H9 (cell line): ENCODE measurements at regions not wholly inside any gene's neighbourhood (a gene's known extent, or its start where the extent isn't known, plus 50 kb on each side); places are given as distances from the start of the nearest gene placed in this dataset.

Source experiments
- DNase-seq: peaks from one replicate; pipeline ENCODE4 v3.0.0-alpha.2; 2017
- H2AFZ ChIP-seq: one replicate; pipeline ENCODE4 v1.6.1; 2013; ENCODE audit warnings: mild to moderate bottlenecking, low read length, control low read depth, moderate library complexity
- H2AK5ac ChIP-seq: 2 replicates; pipeline ENCODE4 v1.6.1; 2013; ENCODE audit warnings: low read length, control low read depth, mixed read lengths; ENCODE audit not compliant: insufficient read length
- H2BK120ac ChIP-seq: one replicate; pipeline ENCODE4 v1.6.1; 2013; ENCODE audit warnings: low read depth, mild to moderate bottlenecking, low read length, control low read depth, inconsistent platforms; ENCODE audit not compliant: poor library complexity, severe bottlenecking
- H2BK12ac ChIP-seq: 2 replicates; pipeline ENCODE4 v1.6.1; 2013; ENCODE audit warnings: low read length, control low read depth, mixed read lengths, low read depth; ENCODE audit not compliant: insufficient read length
- H2BK15ac ChIP-seq: 2 replicates; pipeline ENCODE4 v1.6.1; 2013; ENCODE audit warnings: low read depth, low read length, control low read depth
- H2BK20ac ChIP-seq: one replicate; pipeline ENCODE4 v1.6.1; 2013; ENCODE audit warnings: low read depth, mild to moderate bottlenecking, low read length, control low read depth, inconsistent platforms; ENCODE audit not compliant: poor library complexity, severe bottlenecking
- H2BK5ac ChIP-seq: 2 replicates; pipeline ENCODE4 v1.6.1; 2013; ENCODE audit warnings: low read length, control low read depth, mixed read lengths; ENCODE audit not compliant: insufficient read length
- H3K14ac ChIP-seq: 2 replicates; pipeline ENCODE4 v1.6.1; 2013; ENCODE audit warnings: low read length, control low read depth; ENCODE audit not compliant: insufficient read depth
- H3K18ac ChIP-seq: 2 replicates; pipeline ENCODE4 v1.6.1; 2013; ENCODE audit warnings: low read depth, mild to moderate bottlenecking, mixed read lengths, low read length, control low read depth; ENCODE audit not compliant: insufficient read length
- H3K23ac ChIP-seq: 2 replicates; pipeline ENCODE4 v1.6.1; 2013; ENCODE audit warnings: low read length, control low read depth, mixed read lengths, low read depth; ENCODE audit not compliant: insufficient read length
- H3K23me2 ChIP-seq: 2 replicates; pipeline ENCODE4 v1.6.1; 2013; ENCODE audit warnings: low read depth, mild to moderate bottlenecking, mixed read lengths, low read length, control low read depth; ENCODE audit not compliant: insufficient read length, poor library complexity, severe bottlenecking
- H3K27ac ChIP-seq: 2 replicates; pipeline ENCODE4 v1.5.1; 2013; ENCODE audit warnings: low read length, control low read depth, mixed read lengths, low read depth; ENCODE audit not compliant: insufficient read length
- H3K27me3 ChIP-seq: 2 replicates; pipeline ENCODE4 v1.6.1; 2013; ENCODE audit warnings: low read length, control low read depth, inconsistent platforms; ENCODE audit not compliant: insufficient read depth
- H3K4ac ChIP-seq: 2 replicates; pipeline ENCODE4 v1.6.1; 2013; ENCODE audit warnings: low read depth, mild to moderate bottlenecking, control low read depth, inconsistent platforms, low read length, moderate library complexity
- H3K4me1 ChIP-seq: 2 replicates; pipeline ENCODE4 v1.6.1; 2013; ENCODE audit warnings: low read length, control low read depth, inconsistent platforms; ENCODE audit not compliant: insufficient read depth
- H3K4me2 ChIP-seq: 2 replicates; pipeline ENCODE4 v1.6.1; 2013; ENCODE audit warnings: low read length, control low read depth, mixed read lengths; ENCODE audit not compliant: insufficient read length, insufficient read depth
- H3K56ac ChIP-seq: 2 replicates; pipeline ENCODE4 v1.6.1; 2013; ENCODE audit warnings: low read depth, mild to moderate bottlenecking, mixed read lengths, low read length, control low read depth; ENCODE audit not compliant: insufficient read length
- H3K79me1 ChIP-seq: 2 replicates; pipeline ENCODE4 v1.6.1; 2013; ENCODE audit warnings: low read depth, mild to moderate bottlenecking, moderate library complexity, low read length, control low read depth, inconsistent platforms; ENCODE audit not compliant: insufficient read depth, poor library complexity, severe bottlenecking
- H3K79me2 ChIP-seq: 2 replicates; pipeline ENCODE4 v1.6.1; 2013; ENCODE audit warnings: low read length, control low read depth, inconsistent platforms; ENCODE audit not compliant: insufficient read depth
- H3K9ac ChIP-seq: 2 replicates; pipeline ENCODE4 v1.6.1; 2013; ENCODE audit warnings: low read length, control low read depth, mixed read lengths; ENCODE audit not compliant: insufficient read length; ENCODE audit errors: extremely low read depth
- H3K9me3 ChIP-seq: one replicate; pipeline ENCODE4 v1.6.1; 2013; ENCODE audit warnings: low read depth, low read length, inconsistent platforms; ENCODE audit not compliant: control insufficient read depth
- H3T11ph ChIP-seq: one replicate; pipeline ENCODE4 v1.6.1; 2013; ENCODE audit warnings: mild to moderate bottlenecking, low read length, control low read depth, inconsistent platforms
- H4K20me1 ChIP-seq: one replicate; pipeline ENCODE4 v1.6.1; 2013; ENCODE audit not compliant: control insufficient read depth, insufficient read length, insufficient read depth
- H4K5ac ChIP-seq: 2 replicates; pipeline ENCODE4 v1.6.1; 2013; ENCODE audit warnings: low read depth, mild to moderate bottlenecking, mixed read lengths, low read length, control low read depth; ENCODE audit not compliant: insufficient read length
- H4K8ac ChIP-seq: replicated peaks from 2 replicates; pipeline ENCODE4 v1.6.1; 2013; ENCODE audit warnings: low read length, control low read depth, mixed read lengths, low read depth; ENCODE audit not compliant: insufficient read length
- H4K91ac ChIP-seq: 2 replicates; pipeline ENCODE4 v1.6.1; 2013; ENCODE audit warnings: low read depth, mild to moderate bottlenecking, moderate library complexity, mixed read lengths, low read length, control low read depth; ENCODE audit not compliant: insufficient read length
- H3K27ac Mint-ChIP-seq, 3 experiments: 2 replicates in 2 of 3; 3 replicates in 1 of 3; pipeline ENCODE4 v1.8.0; 2020 to 2021; ENCODE audit warnings: mixed read lengths in 3 of 3, mild to moderate bottlenecking in 1 of 3, moderate library complexity in 1 of 3
- H3K27me3 Mint-ChIP-seq: 2 replicates; pipeline ENCODE4 v1.8.0; 2021; ENCODE audit warnings: low read depth, mild to moderate bottlenecking, moderate library complexity, mixed read lengths
- H3K36me3 Mint-ChIP-seq, 3 experiments: 2 replicates in 2 of 3; 3 replicates in 1 of 3; pipeline ENCODE4 v1.8.0; 2020 to 2021; ENCODE audit warnings: low read depth in 3 of 3, mixed read lengths in 3 of 3; ENCODE audit not compliant: insufficient read depth in 1 of 3
- H3K4me1 Mint-ChIP-seq, 2 experiments: 2 replicates each; pipeline ENCODE4 v1.8.0; 2020; ENCODE audit warnings: mixed read lengths in 2 of 2
- H3K4me3 Mint-ChIP-seq, 2 experiments: 2 replicates in 1 of 2; 3 replicates in 1 of 2; pipeline ENCODE4 v1.8.0; 2020 to 2021; ENCODE audit warnings: mild to moderate bottlenecking in 2 of 2, mixed read lengths in 2 of 2, moderate library complexity in 1 of 2
- H3K9me3 Mint-ChIP-seq, 2 experiments: 2 replicates in 1 of 2; 3 replicates in 1 of 2; pipeline ENCODE4 v1.8.0; 2020; ENCODE audit warnings: mild to moderate bottlenecking in 2 of 2, mixed read lengths in 2 of 2, moderate library complexity in 1 of 2
- CTCF ChIP-seq: fragments of 200-600 bp; sonication (generic); conservative IDR thresholded peaks from 3 replicates; pipeline ENCODE4 v1.8.0; 2021; ENCODE audit warnings: antibody characterized with exemption, mild to moderate bottlenecking
- WGBS: extraction: QIAGEN DNeasy Blood & Tissue Kit; methylation state at CpG from one replicate; pipeline ENCODE4 v1.1.7; 2013; ENCODE audit warnings: missing lambda C conversion rate, low lambda C conversion rate, mixed read lengths; ENCODE audit not compliant: insufficient read length; ENCODE audit errors: extremely low coverage; 5-methylcytosine and 5-hydroxymethylcytosine counted together

DNA sequence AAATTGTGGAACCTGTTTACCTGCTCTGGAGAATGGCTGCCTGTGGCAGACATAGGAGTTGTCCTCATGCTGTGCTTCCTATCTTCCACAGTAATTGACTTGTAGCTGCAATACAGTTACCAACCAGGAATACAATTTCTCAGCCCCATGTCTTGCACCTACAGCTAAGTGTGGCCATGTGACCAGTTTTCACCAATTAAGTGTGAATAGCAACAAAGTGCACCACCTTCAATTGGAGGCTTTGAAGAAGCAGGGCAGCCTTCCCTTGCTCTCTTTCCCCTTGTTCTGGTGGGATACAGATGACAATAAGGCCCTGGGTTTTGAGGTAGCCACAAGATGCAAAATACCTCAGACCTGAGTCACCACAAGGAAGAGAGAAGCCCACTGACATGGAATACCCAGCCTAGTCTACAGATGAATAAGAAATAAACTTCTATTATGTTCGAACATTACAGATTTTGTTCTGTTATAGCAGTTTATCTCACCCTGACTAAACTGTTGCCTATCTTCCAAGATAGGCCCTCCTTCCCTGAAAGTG lies 70.2 kb upstream of the S1PR1 start:
- H3K56ac ChIP-seq = no peak overlapping the region
- H3K4me2 ChIP-seq = no peak overlapping the region
- H2BK12ac ChIP-seq = no peak overlapping the region
- H2BK5ac ChIP-seq = no peak overlapping the region
- H3K4me1 ChIP-seq = no peaks in the 10 kb centered on the region
- no peaks in the 10 kb centered on the region for H3K9me3 ChIP-seq
- H3K23ac ChIP-seq = no peak overlapping the region
- Mint-ChIP-seq H3K4me3 (no peak overlapping the region), H3K4me1 (peaks cover 8 to 15% of the 10 kb centered on the region in 2 experiments), H3K27ac (no peak overlapping the region), H3K27me3 (no peaks in the 10 kb centered on the region), H3K9me3 (no peaks in the 10 kb centered on the region), H3K36me3 (no peaks in the 10 kb centered on the region)
- H3K27me3 ChIP-seq = no peaks in the 10 kb centered on the region
- no peak for TF ChIP-seq CTCF
- no peak overlapping the region for H2BK15ac ChIP-seq
- no peak overlapping the region for H3K18ac ChIP-seq
- H4K8ac ChIP-seq = no peak overlapping the region
- H3K14ac ChIP-seq = no peak overlapping the region
- no peaks in the 10 kb centered on the region for H3K79me1 ChIP-seq
- H3K4ac ChIP-seq = no peak overlapping the region
- H2AK5ac ChIP-seq = no peak overlapping the region
- no peak overlapping the region for H3K27ac ChIP-seq
- H2BK120ac ChIP-seq = no peak overlapping the region
- H4K5ac ChIP-seq = no peak overlapping the region
- no peak overlapping the region for H4K91ac ChIP-seq
- no CpG with 5 or more reads among the region's 1 CpG for WGBS
- no peak overlapping the region for H3K9ac ChIP-seq
- no peaks in the 10 kb centered on the region for H3K79me2 ChIP-seq
- no peak overlapping the region for H3T11ph ChIP-seq
- DNase-seq = no peak
- no peaks in the 10 kb centered on the region for H4K20me1 ChIP-seq
- no peak overlapping the region for H2BK20ac ChIP-seq
- H3K23me2 ChIP-seq = no peaks in the 10 kb centered on the region
- H2AFZ ChIP-seq = no peak overlapping the region
